ENCODE measurements at regions not wholly inside any gene's neighbourhood (a gene's known extent, or its start where the extent isn't known, plus 50 kb on each side); places are given as distances from the start of the nearest gene placed in this dataset.

DNA sequence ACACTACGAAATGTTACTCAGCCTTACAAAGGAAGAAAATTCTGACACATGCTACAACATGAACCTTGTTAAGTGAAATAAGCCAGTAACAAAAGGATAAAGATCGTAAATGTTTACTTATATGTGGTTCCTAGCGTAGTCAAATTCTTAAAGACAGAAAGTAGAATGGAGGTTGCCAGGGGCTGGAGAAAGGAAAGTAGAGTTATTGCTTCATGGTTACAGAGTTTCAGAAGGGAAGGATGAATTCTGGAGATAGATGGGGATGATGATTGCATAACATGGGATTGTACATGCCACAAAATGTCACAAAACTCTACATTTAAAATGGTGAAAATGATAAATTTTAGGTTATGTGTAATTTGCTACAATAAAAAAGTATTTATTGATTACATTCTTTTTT lies 103.8 kb downstream of the CHD9NB start:
- H3K36me3 Mint-ChIP-seq (ENCODE audit: low read depth), result no peaks in the 10 kb centered on the region
- POLR2A ChIA-PET, result no interaction called here
- no peaks in the 10 kb centered on the region for H3K36me3 ChIP-seq (ENCODE audit: insufficient read depth, low read length)
- H3K9me3 ChIP-seq (ENCODE audit: control insufficient read depth in 1 of 2, insufficient read depth in 1 of 2, low read length in 2 of 2), result no peaks in the 10 kb centered on the region
- H3K4me3 ChIP-seq (ENCODE audit: low read length), result no peak overlapping the region
- H3K4me1 ChIP-seq (ENCODE audit: insufficient read depth, low read length), result no peaks in the 10 kb centered on the region
- DNase-seq (no peak), ATAC-seq (ENCODE audit: poor library complexity) (no peak)
- H3K27me3 Mint-ChIP-seq, result peaks cover 20% of the 10 kb centered on the region
- H3K4me1 Mint-ChIP-seq (ENCODE audit: low read depth), result no peaks in the 10 kb centered on the region
- no peak overlapping the region for H3K27ac ChIP-seq (ENCODE audit: low read depth in 1 of 2, low read length in 2 of 2)
- CTCF ChIA-PET, result no interaction called here
- intact Hi-C loops (cut with DNase I, micrococcal nuclease), result no loop called here
- no peak overlapping the region for H3K27ac Mint-ChIP-seq
- H3K9me3 Mint-ChIP-seq, result peaks cover 3% of the 10 kb centered on the region
- H3K27me3 ChIP-seq (ENCODE audit: control insufficient read depth in 1 of 2, insufficient read depth in 2 of 2, low read length in 2 of 2), result no peaks in the 10 kb centered on the region
- TF ChIP-seq, protein P1, sequence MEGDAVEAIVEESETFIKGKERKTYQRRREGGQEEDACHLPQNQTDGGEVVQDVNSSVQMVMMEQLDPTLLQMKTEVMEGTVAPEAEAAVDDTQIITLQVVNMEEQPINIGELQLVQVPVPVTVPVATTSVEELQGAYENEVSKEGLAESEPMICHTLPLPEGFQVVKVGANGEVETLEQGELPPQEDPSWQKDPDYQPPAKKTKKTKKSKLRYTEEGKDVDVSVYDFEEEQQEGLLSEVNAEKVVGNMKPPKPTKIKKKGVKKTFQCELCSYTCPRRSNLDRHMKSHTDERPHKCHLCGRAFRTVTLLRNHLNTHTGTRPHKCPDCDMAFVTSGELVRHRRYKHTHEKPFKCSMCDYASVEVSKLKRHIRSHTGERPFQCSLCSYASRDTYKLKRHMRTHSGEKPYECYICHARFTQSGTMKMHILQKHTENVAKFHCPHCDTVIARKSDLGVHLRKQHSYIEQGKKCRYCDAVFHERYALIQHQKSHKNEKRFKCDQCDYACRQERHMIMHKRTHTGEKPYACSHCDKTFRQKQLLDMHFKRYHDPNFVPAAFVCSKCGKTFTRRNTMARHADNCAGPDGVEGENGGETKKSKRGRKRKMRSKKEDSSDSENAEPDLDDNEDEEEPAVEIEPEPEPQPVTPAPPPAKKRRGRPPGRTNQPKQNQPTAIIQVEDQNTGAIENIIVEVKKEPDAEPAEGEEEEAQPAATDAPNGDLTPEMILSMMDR (IDR thresholded peaks at IDR 0.05), result no peak
- H3K4me3 Mint-ChIP-seq, result no peak overlapping the region

DNA sequence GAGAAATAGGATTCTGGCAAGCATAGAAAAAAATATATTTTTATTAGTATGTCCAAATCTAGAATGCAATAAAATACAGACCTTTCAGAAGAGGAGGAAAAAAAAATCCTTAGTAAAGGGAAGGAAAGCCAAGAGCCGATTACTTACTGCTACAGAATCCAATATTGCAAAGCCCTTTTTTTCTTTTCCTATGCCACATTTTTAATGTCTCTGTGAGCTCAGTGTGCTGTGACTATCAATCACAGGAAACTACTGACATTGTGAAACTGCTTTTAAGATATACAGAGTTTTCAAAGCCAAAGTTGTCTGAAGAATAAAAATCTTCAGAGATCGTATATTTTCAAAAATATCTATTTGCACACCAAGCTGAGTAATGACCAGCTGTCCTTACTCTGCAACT lies 120.4 kb downstream of the CHD9NB start:
- H3K9me3 ChIP-seq (ENCODE audit: control insufficient read depth in 1 of 2, insufficient read depth in 1 of 2, low read length in 2 of 2), result peaks cover 8 to 9% of the 10 kb centered on the region in 2 experiments
- intact Hi-C loops (cut with DNase I, micrococcal nuclease), result no loop called here
- peaks cover 17% of the 10 kb centered on the region for H3K27me3 Mint-ChIP-seq
- TF ChIP-seq, protein P1 (IDR thresholded peaks at IDR 0.05), result no peak
- no peaks in the 10 kb centered on the region for H3K27me3 ChIP-seq (ENCODE audit: control insufficient read depth in 1 of 2, insufficient read depth in 2 of 2, low read length in 2 of 2)
- no peaks in the 10 kb centered on the region for H3K4me1 Mint-ChIP-seq (ENCODE audit: low read depth)
- ATAC-seq (ENCODE audit: poor library complexity), result no peak
- H3K27ac ChIP-seq (ENCODE audit: low read depth in 1 of 2, low read length in 2 of 2), result no peak overlapping the region
- H3K27ac Mint-ChIP-seq, result no peak overlapping the region
- ChIA-PET CTCF (no interaction called here), POLR2A (no interaction called here)
- DNase-seq, result no peak
- no peaks in the 10 kb centered on the region for H3K36me3 Mint-ChIP-seq (ENCODE audit: low read depth)
- H3K4me3 ChIP-seq (ENCODE audit: low read length), result no peak overlapping the region
- H3K9me3 Mint-ChIP-seq, result no peaks in the 10 kb centered on the region
- H3K4me3 Mint-ChIP-seq, result no peak overlapping the region
- no peaks in the 10 kb centered on the region for H3K4me1 ChIP-seq (ENCODE audit: insufficient read depth, low read length)
- no peaks in the 10 kb centered on the region for H3K36me3 ChIP-seq (ENCODE audit: insufficient read depth, low read length)

DNA sequence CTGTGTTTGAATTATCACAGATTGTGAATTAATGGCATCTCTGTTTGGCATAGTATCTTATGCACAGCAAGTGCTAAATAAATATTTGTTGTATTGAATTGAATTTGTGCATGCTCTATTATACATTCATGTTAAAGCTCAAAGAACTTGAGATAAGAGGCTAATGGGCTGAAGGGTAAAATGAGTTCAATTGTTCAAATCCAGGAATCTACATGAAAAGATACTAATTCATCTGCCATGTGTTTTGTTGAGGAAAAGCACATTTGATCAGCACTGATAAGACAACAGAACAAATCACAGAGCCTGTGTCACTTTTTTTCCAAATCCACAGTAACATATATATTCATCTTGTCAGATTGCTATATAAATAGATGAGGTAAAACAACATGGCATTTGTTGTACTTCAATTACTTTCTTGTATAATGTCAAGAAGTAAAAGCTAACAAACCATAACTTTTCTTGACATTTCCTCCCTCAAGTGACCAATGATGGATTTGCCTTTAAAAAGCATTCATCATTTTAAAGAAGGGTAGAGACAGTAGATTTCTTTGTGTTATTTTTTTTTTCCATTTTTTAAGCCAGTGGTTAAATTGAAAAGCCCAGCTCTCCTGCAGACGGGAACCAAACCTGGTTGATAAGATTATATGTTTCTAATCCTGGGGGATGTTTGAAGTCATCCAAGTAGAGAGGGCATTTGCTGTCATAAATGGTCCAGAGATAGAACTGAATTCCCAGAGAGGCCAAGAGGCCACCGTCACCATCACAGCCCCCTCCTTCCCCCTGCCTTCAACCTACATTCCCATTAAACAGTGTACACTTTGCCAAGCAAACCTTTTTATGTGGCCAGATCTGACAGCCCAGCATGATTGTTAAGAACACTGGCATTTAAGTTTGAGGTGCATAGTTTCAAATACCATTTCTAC lies 123.0 kb downstream of the CHD9NB start:
- intact Hi-C loops (cut with DNase I, micrococcal nuclease), result no loop called here
- ChIA-PET CTCF (no interaction called here), POLR2A (no interaction called here)
- Mint-ChIP-seq H3K4me1 (ENCODE audit: low read depth) (no peaks in the 10 kb centered on the region), H3K4me3 (no peak overlapping the region), H3K27ac (no peak overlapping the region), H3K27me3 (peaks cover 20% of the 10 kb centered on the region), H3K36me3 (ENCODE audit: low read depth) (no peaks in the 10 kb centered on the region), H3K9me3 (no peaks in the 10 kb centered on the region)
- Histone ChIP-seq H3K4me3 (ENCODE audit: low read length) (no peak overlapping the region), H3K9me3 (ENCODE audit: control insufficient read depth in 1 of 2, insufficient read depth in 1 of 2, low read length in 2 of 2) (peaks cover 0 to 9% of the 10 kb centered on the region in 2 experiments), H3K4me1 (ENCODE audit: insufficient read depth, low read length) (no peaks in the 10 kb centered on the region), H3K36me3 (ENCODE audit: insufficient read depth, low read length) (no peaks in the 10 kb centered on the region), H3K27me3 (ENCODE audit: control insufficient read depth in 1 of 2, insufficient read depth in 2 of 2, low read length in 2 of 2) (no peaks in the 10 kb centered on the region), H3K27ac (ENCODE audit: low read depth in 1 of 2, low read length in 2 of 2) (no peak overlapping the region)
- TF ChIP-seq, protein P1 (IDR thresholded peaks at IDR 0.05), result no peak
- DNase-seq, result no peak
- no peak for ATAC-seq (ENCODE audit: poor library complexity)

Measured in CD4-positive, alpha-beta T cell (primary cell).